NCI-H1092 treated with DMSO at 0.1 percent for 48 hours (cell line): ENCODE measurements at regions not wholly inside any gene's neighbourhood (a gene's known extent, or its start where the extent isn't known, plus 50 kb on each side); places are given as distances from the start of the nearest gene placed in this dataset.

Experiments used
- DNase-seq: peaks from one replicate; lab custom pipeline; 2025; lab: John Stamatoyannopoulos, UW

GRCh38 chr18:2172881-2173280 lies 398.4 kb downstream of the METTL4 start:
- DNase-seq, result no peak

GRCh38 chr18:2173486-2173885 lies 397.8 kb downstream of the METTL4 start:
- DNase-seq, result no peak

GRCh38 chr18:2178036-2178435 lies 393.3 kb downstream of the METTL4 start:
- no peak for DNase-seq

DNA sequence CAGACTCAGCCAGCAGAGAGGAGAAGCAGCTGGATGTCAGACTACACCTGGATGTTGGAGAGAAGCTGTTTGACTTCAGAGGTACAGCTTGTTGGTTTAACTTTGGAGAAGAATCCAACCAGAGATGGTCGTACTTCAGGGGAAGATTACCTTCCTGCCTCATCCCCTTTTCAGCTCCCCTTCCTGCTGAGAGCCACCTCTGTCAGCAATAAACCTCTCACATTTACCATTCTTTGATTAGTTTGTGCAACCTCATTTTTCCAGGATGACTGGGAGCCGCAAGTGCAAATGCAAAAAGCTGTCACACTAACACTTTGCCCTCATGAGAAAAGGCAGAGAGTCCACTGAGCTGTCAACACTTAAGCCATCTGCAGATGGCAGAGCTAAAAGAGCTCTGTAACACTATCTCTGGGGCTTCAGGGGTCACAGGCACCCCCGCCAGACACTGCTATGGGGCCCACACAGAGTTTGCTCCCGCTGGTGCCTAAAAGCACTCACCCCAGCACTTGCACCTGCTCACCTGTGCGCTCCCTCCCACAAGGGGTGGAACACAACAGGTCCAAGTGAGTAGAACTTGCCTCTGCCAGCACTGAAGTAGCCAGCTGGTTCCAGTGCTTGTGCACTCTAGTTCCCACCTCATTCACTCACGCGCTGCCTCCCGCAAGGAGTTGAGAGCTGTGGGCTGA lies 391.7 kb downstream of the METTL4 start:
- DNase-seq, result no peak

- no peak for DNase-seq
Measured at GRCh38 chr18:2180586-2180985, 390.7 kb downstream of the METTL4 start.

DNA sequence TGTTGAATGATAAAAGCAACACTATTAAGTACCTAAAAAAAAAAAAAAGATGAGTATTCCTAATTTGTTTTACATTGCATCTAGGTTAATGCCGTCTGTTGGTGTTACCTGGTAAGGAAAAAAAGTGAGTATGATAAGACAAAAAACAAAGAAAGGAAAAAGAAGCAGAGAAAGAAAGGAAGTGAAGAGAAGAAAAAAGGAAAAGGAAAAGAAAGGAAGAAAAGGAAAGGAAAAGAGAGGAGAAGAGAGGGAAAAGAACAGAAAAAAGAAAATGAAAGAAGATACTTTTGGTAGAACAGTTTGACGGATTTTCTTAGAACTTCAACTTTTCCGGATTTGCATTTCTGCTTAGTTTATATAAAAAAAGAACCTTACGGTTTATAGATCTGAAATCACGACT lies 387.9 kb downstream of the METTL4 start:
- no peak for DNase-seq

DNA sequence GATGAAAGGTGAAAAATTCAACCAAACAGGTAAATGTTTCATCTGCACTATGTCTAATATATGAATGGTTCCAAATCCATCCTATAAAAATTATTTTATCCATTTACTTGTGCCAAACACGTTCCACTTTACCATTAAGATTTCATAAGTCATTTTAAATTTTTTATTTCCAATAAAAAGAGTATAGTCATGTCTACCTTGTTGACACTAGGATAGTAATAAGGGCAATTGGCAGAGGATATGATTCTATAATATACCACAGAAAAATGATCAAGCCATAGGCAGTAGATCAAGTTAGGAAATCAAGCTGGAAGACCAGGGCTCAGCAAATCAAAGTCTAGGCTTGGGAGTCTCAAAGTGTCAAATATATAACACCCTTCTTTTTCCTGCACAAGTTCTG lies 384.3 kb downstream of the METTL4 start:
- DNase-seq, result no peak

GRCh38 chr18:2188258-2188657 lies 383.0 kb downstream of the METTL4 start:
- DNase-seq, result no peak

- no peak for DNase-seq
Measured at GRCh38 chr18:2191180-2191790, 380.0 kb downstream of the METTL4 start.

DNA sequence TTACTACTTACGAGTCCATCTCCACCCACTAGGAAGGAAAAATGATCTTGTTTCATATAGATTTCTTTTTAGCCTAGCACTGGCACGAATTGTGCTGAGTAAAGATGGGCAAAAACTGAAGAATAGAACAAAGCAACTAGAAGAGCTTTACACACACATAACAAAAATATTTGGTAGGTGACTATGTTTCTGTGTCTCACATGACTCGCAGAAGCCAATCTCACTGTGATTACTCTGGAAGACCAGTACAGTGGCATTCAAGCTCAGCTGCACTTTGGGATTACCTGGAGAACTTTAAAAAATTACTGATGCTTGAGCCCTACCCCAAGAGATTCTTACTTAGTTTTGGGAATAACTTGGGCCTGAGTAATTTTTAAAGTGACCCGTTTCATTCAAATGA lies 378.7 kb downstream of the METTL4 start:
- DNase-seq, result no peak

DNA sequence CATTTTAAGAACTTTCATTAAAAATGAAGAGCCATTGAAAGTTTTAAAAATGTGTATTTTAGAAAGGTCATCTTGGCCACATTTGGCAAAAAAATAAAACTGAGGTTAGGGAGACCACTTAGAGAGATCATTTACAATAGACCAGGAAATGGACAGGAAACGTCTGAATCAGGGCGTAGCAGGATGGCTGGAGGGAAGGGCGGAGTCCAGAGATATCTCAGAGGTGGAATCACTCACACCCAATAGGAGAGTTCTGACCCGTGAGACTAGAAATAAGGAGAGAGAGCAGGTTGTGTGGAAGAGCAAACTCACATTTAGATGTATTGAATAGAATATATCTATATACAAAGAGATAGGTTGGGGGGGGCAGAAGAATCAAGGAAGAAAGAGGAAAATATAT lies 373.4 kb downstream of the METTL4 start:
- DNase-seq, result no peak

- DNase-seq, result no peak
Measured at GRCh38 chr18:2199060-2199459, 372.2 kb downstream of the METTL4 start.

GRCh38 chr18:2201036-2201600 lies 370.2 kb downstream of the METTL4 start:
- DNase-seq, result no peak

DNA sequence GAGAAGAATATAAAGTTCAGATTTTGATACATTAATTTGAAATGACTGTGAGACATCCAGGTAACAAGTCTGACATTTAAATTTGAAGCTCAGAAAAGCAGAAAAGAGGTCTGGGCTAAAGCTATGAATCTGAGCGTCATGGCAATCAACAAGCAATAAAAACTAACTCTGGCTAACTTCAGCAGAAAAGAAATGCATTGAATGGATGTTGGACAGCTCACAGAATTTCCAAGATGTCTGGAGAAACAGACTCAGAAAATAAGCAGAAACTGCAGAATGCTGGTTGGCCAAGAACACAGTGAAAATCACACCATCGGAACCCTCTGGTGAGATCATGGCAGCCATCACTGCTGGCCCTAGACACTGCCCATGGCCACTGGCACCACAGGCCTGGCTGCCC lies 366.6 kb downstream of the METTL4 start:
- no peak for DNase-seq

GRCh38 chr18:2207294-2207693 lies 364.0 kb downstream of the METTL4 start:
- no peak for DNase-seq

- DNase-seq, result no peak
Measured at GRCh38 chr18:2212598-2213205, 358.6 kb downstream of the METTL4 start.

DNA sequence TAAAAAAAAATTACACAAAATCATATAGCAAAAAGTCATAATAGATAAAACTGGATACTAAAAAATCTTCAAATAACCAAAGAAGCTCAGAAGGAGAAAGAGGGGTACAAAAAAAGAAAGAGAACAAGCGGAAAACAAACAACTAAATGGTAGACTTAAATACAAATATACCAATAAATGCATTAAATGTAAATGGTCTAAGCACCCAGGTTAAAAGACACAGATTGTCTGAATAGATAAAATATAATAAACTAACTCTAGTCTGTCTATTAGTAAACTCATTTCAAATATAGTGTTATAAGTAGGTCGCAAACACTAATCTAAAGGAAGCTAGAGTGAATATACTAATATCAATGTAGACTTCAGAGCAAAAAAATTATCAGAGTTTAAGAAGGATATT lies 357.4 kb downstream of the METTL4 start:
- DNase-seq, result no peak

- DNase-seq, result no peak
Measured at GRCh38 chr18:2217356-2217755, 353.9 kb downstream of the METTL4 start.

DNA sequence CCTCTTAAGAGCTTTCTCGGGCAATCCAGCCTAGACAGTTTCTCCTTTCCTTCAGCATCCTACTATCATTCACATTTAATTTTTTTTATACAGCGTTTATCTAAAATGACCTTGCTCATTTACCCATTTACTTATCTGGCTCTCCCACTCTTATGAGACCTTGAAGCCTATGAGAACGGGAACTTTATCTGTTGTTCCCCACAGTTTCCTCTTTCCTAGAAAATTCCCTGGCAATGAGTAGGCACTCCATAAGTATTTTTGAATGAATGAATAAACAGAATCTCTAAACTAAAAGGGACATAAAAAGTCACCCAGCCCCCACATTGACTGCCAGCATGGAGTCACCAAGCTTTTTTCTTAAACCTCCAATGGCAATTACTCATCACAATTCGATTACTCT lies 353.2 kb downstream of the METTL4 start:
- DNase-seq, result no peak

- no peak for DNase-seq
Measured at GRCh38 chr18:2219706-2220105, 351.6 kb downstream of the METTL4 start.

GRCh38 chr18:2222270-2223185 lies 348.8 kb downstream of the METTL4 start:
- no peak for DNase-seq

DNA sequence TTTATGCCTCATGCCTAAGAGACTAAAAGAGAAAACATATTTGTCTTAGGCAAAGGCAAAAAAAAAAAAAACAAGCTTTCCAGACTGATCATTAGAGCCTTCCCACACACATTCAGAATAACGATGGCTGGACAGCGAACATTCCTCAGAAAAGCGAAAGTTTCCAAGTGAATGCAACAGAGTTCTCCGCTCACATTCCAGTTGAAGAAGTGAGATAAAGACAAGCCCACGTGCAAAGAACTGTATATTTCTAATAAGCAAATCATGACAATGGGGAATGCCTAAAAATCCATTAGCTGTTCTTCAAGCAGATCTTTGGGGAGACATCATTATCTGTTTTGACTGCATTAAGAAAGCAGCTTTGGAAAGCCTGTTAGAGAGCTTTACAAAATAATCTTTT lies 347.9 kb downstream of the METTL4 start:
- no peak for DNase-seq
